RWPE1 (cell line): ENCODE measurements at regions not wholly inside any gene's neighbourhood (a gene's known extent, or its start where the extent isn't known, plus 50 kb on each side); places are given as distances from the start of the nearest gene placed in this dataset.

Experiments used
- CTCF ChIA-PET: fragments of 350-600 bp; sonication (Branson Sonifier 250); formaldehyde crosslinking; extraction: SDS; loops from one replicate; lab custom pipeline; 2021; lab: Yijun Ruan, JAX
- POLR2A ChIA-PET: fragments of 400-600 bp; formaldehyde crosslinking; extraction: SDS; loops from one replicate; lab custom pipeline; 2020; ENCODE audit warnings: antibody characterized with exemption; ENCODE audit not compliant: low non-redundant PET; lab: Yijun Ruan, JAX
- DNase-seq: peaks from one replicate; pipeline ENCODE4 v3.0.0; 2012; ENCODE audit warnings: low spot score
- H3K27ac ChIP-seq: fragments of 450-650 bp; 2 replicates; pipeline ENCODE4 v1.5.1; 2017
- CTCF ChIP-seq: fragments of 450-650 bp; conservative IDR thresholded peaks from 2 replicates; pipeline ENCODE4 v1.5.1; 2017; ENCODE audit warnings: low read depth, mild to moderate bottlenecking

DNA sequence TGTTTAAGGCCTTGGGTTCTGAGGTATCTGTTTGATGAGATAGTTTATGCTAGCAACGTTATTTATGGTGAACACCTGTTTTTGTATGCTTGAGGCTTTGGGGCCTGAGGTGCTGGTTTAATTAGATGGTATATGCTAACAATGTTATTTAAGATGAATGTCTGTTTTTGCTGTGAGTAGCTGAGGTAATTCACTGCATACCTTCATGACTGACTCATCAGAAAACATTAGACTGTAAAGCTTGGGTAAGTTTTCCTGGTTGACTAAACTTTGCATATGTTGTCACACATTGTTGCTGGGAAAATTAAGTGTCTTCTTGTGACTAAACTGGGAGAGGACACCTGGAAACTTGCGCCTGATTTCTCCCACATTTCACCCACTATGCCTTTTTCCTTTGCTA, 1026.6 kb downstream of the RAPGEF2 start:
- no peak overlapping the region for H3K27ac ChIP-seq
- POLR2A ChIA-PET: no interaction called here
- CTCF ChIA-PET: interaction anchor here (0.6 kb wide), 1 partner anchor 752 kb away, joined by 3 read pairs; no protein-coding TSS in a partner anchor
- TF ChIP-seq CTCF: no peak
- DNase-seq: peak; percentile 26

GRCh38 chr4:160136021-160136420, 1033.1 kb downstream of the RAPGEF2 start:
- DNase-seq: no peak
- no peak for TF ChIP-seq CTCF
- no peak overlapping the region for H3K27ac ChIP-seq
- POLR2A ChIA-PET: no interaction called here
- CTCF ChIA-PET: no interaction called here

DNA sequence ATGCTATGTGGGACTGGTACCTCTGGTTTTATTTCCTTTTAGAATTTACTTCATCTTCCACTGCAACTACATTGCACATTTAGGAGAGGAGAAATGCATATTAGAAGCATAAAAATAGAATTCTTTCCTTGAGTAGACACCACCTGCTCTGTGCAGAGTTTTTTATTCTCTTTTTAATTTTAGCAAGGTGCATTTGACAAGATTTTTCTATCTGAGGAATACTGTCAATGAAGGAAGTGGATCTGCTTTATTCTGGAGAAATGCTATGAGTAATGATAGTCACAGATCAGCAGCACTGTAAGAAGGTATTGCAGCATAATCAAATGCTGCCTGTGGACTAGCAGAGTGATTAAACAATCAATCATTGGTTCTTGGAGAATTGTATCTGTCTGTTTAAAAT, 1038.3 kb downstream of the RAPGEF2 start:
- DNase-seq: no peak
- ChIA-PET CTCF (no interaction called here), POLR2A (no interaction called here)
- no peak for TF ChIP-seq CTCF
- H3K27ac ChIP-seq: no peak overlapping the region

DNA sequence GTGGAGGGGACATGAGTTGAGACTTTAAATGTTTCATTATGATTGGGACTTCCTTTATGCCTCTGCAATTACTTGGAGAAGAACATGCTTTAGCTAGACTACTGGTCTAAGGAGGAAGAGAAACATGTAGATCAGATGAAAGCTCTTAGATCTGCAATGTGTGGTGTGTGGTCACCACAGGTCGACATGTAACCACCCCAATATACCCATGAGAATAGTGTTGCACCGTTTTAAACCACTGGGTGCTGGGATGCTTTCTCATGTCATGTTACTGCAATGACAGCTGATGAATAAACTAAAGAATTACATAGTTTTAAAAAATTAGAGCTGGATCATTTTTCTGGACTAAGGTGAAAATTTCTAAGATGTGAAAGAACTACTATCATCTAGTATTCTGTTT, 1039.7 kb downstream of the RAPGEF2 start:
- ChIA-PET POLR2A (no interaction called here), CTCF (no interaction called here)
- no peak for DNase-seq
- no peak overlapping the region for H3K27ac ChIP-seq
- TF ChIP-seq CTCF: no peak

DNA sequence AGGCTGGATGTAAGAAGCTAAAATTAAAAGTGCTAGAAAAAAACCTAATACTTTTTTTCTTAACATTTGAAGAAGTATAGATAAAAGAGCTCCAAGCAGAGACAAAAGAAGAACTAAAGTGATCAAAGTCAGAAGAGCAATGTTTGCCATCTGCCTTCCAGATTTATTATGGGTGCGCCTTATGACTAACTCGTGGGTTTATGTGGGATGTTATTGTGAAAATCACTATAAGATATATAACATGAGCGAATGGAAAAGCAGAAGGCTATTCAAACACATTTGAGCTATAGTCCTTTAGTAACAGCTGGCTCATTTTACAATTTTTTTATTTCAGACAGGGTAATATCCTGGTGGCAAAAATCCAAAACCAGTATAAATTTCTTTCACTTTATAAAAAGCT, 1040.7 kb downstream of the RAPGEF2 start:
- DNase-seq: no peak
- ChIA-PET POLR2A (no interaction called here), CTCF (no interaction called here)
- no peak overlapping the region for H3K27ac ChIP-seq
- no peak for TF ChIP-seq CTCF

GRCh38 chr4:160159457-160159856, 1056.6 kb downstream of the RAPGEF2 start:
- TF ChIP-seq CTCF: no peak

DNA sequence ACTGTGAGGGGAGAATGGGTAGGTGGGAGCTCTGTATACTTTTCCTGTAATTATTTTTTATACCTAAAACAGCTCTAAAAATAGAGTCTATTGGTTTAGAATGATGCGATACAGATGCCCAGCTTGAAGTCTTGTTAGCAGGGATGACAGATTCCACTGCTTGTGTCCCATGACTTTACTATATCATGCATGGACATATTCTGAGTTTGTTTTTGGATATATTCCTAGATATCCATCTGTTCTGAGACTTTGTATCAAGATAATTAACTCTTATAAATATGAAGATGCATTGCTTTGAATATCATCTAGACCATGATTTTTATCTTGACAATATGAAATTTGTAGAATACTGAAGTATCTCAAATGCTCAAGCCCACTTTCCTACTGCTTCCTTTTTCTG, 1058.1 kb downstream of the RAPGEF2 start:
- POLR2A ChIA-PET: no interaction called here
- CTCF ChIA-PET: no interaction called here
- DNase-seq: no peak
- no peak overlapping the region for H3K27ac ChIP-seq
- TF ChIP-seq CTCF: no peak

More at GRCh38 chr4:160159457-160159856, 1056.6 kb downstream of the RAPGEF2 start:
- no peak for DNase-seq
- H3K27ac ChIP-seq: no peak overlapping the region
- CTCF ChIA-PET: no interaction called here
- POLR2A ChIA-PET: no interaction called here
